Spleen (tissue), 7 donors: ENCODE measurements at regions not wholly inside any gene's neighbourhood (a gene's known extent, or its start where the extent isn't known, plus 50 kb on each side); places are given as distances from the start of the nearest gene placed in this dataset.

ENCODE experiments used
- CTCF ChIP-seq, 11 experiments: fragments of 200-600 bp in 7 of 11; fragments of 450-650 bp in 4 of 11; sonication (generic) in 4 of 11; IDR thresholded peaks in 8 of 11; conservative IDR thresholded peaks in 3 of 11; 1 replicate in 7 of 11; 2 replicates in 4 of 11; pipeline versions ENCODE4 v1.4.0 to v1.8.0; 2016 to 2021; ENCODE audit warnings: antibody characterized with exemption in 11 of 11, inconsistent platforms in 4 of 11, mild to moderate bottlenecking in 1 of 11
- POLR2A ChIP-seq, 3 donors: fragments of 450-650 bp; IDR thresholded peaks; one replicate each; pipeline ENCODE4 v1.5.1; 2017; ENCODE audit warnings: antibody characterized with exemption in 3 of 3, mild to moderate bottlenecking in 1 of 3
- POLR2AphosphoS5 ChIP-seq, 3 donors: sonication (generic); formaldehyde crosslinking; IDR thresholded peaks; one replicate each; pipeline ENCODE4 v1.5.1; 2017; ENCODE audit warnings: antibody characterized with exemption in 3 of 3
- donor health status: DM: no; HTN: no; CAD: no; lungs with moderate emphysema.
- donor health status: DM: no; HTN: no; CAD: no.
- donor health status: DM: no; HTN: no; CAD: no.

- peak in 2 of 11 experiments; percentile 11 to 12 for TF ChIP-seq CTCF (IDR thresholded peaks at IDR 0.05 in 8 of 11, conservative IDR thresholded peaks at IDR 0.05 in 3 of 11)
- TF ChIP-seq POLR2A (IDR thresholded peaks at IDR 0.05) = no peak
- no peak for TF ChIP-seq POLR2AphosphoS5 (IDR thresholded peaks at IDR 0.05)
Observed at GRCh38 chr13:22757530-22758120, 423.2 kb upstream of the SGCG start.
